Loucy (cell line): ENCODE measurements at regions not wholly inside any gene's neighbourhood (a gene's known extent, or its start where the extent isn't known, plus 50 kb on each side); places are given as distances from the start of the nearest gene placed in this dataset.

Experiments
- H2AFZ ChIP-seq: fragments of 200-600 bp; sonication (generic); 2 replicates; pipeline ENCODE4 v1.6.0; 2016; ENCODE audit warnings: antibody characterized with exemption, mild to moderate bottlenecking, low read length, moderate library complexity
- H3F3A ChIP-seq: fragments of 200-600 bp; 2 replicates; pipeline ENCODE4 v1.6.0; 2016; ENCODE audit warnings: antibody characterized with exemption, low read depth, mild to moderate bottlenecking
- H3K27me3 ChIP-seq: fragments of 200-600 bp; sonication (generic); 2 replicates; pipeline ENCODE4 v1.6.1; 2014; ENCODE audit warnings: low read length, mild to moderate bottlenecking; ENCODE audit not compliant: insufficient read depth, poor library complexity, severe bottlenecking
- H3K36me3 ChIP-seq: fragments of 200-600 bp; sonication (generic); 2 replicates; pipeline ENCODE4 v1.6.1; 2016; ENCODE audit warnings: low read length; ENCODE audit not compliant: insufficient read depth
- H3K4me1 ChIP-seq: fragments of 200-600 bp; sonication (generic); 2 replicates; pipeline ENCODE4 v1.5.1; 2014; ENCODE audit warnings: low read length, mild to moderate bottlenecking; ENCODE audit not compliant: insufficient read depth, poor library complexity, severe bottlenecking
- H3K4me2 ChIP-seq: fragments of 200-600 bp; sonication (generic); 2 replicates; pipeline ENCODE4 v1.6.0; 2014; ENCODE audit warnings: antibody characterized with exemption, low read length, low read depth, mild to moderate bottlenecking; ENCODE audit not compliant: poor library complexity, severe bottlenecking
- H3K4me3 ChIP-seq: fragments of 200-600 bp; sonication (generic); 2 replicates; pipeline ENCODE4 v1.5.1; 2014; ENCODE audit warnings: low read length, mild to moderate bottlenecking, mixed read lengths; ENCODE audit not compliant: poor library complexity, severe bottlenecking
- H3K79me2 ChIP-seq: fragments of 200-600 bp; sonication (generic); 2 replicates; pipeline ENCODE4 v1.6.1; 2014; ENCODE audit warnings: low read length; ENCODE audit not compliant: insufficient read depth
- H3K9ac ChIP-seq: fragments of 200-600 bp; sonication (generic); 2 replicates; pipeline ENCODE4 v1.6.0; 2014; ENCODE audit warnings: mild to moderate bottlenecking, low read depth, low read length, moderate library complexity; ENCODE audit not compliant: poor library complexity, severe bottlenecking
- H3K9me2 ChIP-seq: fragments of 200-600 bp; sonication (generic); replicated peaks from 2 replicates; pipeline ENCODE4 v1.6.1; 2016; ENCODE audit warnings: low read depth, low read length, mixed read lengths
- H3K9me3 ChIP-seq: fragments of 200-600 bp; sonication (generic); 2 replicates; pipeline ENCODE4 v1.6.1; 2014; ENCODE audit warnings: mild to moderate bottlenecking, antibody characterized with exemption, low read length, low read depth; ENCODE audit not compliant: insufficient read depth
- H4K20me1 ChIP-seq: fragments of 200-600 bp; sonication (generic); 2 replicates; pipeline ENCODE4 v1.6.0; 2014; ENCODE audit warnings: antibody characterized with exemption, low read length, mild to moderate bottlenecking; ENCODE audit not compliant: insufficient read depth, poor library complexity, severe bottlenecking
- EZH2phosphoT487 ChIP-seq: fragments of 200-600 bp; IDR thresholded peaks from 2 replicates; pipeline ENCODE4 v1.6.1; 2018; ENCODE audit warnings: antibody characterized with exemption, mild to moderate bottlenecking, moderate library complexity, borderline replicate concordance
- TF ChIP-seq, protein P1 (sequence below): fragments of 200-600 bp; sonication (generic); conservative IDR thresholded peaks from 2 replicates; pipeline ENCODE4 v1.5.1; 2014; ENCODE audit warnings: mild to moderate bottlenecking, antibody characterized with exemption, low read length

GRCh38 chr3:75126556-75126955 is 512.1 kb upstream of the CNTN3 start:
- H3K9me3 ChIP-seq, result no peaks in the 10 kb centered on the region

DNA sequence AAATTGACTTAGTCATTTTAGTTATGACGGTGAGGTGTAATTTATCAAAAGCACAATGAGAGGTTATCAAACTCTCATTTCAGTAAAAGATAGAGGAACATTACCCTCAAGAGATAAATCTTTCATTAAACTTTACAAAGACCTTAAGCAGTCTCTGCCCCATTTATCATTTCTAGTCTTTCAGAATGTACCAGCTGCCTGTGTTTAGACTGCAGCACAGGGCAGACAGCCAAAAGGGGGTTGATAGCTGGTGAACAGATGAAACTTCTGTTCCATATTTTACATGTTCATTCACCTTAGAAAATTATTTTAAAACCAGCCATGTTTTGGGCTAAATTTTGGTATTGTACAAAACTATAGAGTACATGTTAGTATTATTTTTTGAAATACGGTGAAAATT is 514.6 kb upstream of the CNTN3 start:
- H3K4me2 ChIP-seq, result no peak overlapping the region
- TF ChIP-seq, protein P1, sequence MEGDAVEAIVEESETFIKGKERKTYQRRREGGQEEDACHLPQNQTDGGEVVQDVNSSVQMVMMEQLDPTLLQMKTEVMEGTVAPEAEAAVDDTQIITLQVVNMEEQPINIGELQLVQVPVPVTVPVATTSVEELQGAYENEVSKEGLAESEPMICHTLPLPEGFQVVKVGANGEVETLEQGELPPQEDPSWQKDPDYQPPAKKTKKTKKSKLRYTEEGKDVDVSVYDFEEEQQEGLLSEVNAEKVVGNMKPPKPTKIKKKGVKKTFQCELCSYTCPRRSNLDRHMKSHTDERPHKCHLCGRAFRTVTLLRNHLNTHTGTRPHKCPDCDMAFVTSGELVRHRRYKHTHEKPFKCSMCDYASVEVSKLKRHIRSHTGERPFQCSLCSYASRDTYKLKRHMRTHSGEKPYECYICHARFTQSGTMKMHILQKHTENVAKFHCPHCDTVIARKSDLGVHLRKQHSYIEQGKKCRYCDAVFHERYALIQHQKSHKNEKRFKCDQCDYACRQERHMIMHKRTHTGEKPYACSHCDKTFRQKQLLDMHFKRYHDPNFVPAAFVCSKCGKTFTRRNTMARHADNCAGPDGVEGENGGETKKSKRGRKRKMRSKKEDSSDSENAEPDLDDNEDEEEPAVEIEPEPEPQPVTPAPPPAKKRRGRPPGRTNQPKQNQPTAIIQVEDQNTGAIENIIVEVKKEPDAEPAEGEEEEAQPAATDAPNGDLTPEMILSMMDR, result no peak
- no peak for TF ChIP-seq EZH2phosphoT487
- no peak overlapping the region for H3K9ac ChIP-seq

More at GRCh38 chr3:75126556-75126955, 512.1 kb upstream of the CNTN3 start:
- Histone ChIP-seq H3K9me2 (no peaks in the 10 kb centered on the region), H3F3A (no peaks in the 10 kb centered on the region), H4K20me1 (no peaks in the 10 kb centered on the region), H3K36me3 (no peaks in the 10 kb centered on the region), H3K79me2 (no peaks in the 10 kb centered on the region), H3K9ac (no peak overlapping the region), H3K27me3 (no peaks in the 10 kb centered on the region), H3K4me2 (no peak overlapping the region), H2AFZ (no peak overlapping the region), H3K4me3 (no peak overlapping the region), H3K4me1 (no peaks in the 10 kb centered on the region)
- TF ChIP-seq, protein P1, result no peak
- TF ChIP-seq EZH2phosphoT487, result no peak

GRCh38 chr3:75136100-75136897 is 521.8 kb upstream of the CNTN3 start:
- Histone ChIP-seq H3K27me3 (no peaks in the 10 kb centered on the region), H3K9me3 (no peaks in the 10 kb centered on the region; the same call in 1 of the 2 replicates), H3F3A (no peaks in the 10 kb centered on the region), H2AFZ (no peak overlapping the region), H3K79me2 (no peaks in the 10 kb centered on the region), H4K20me1 (no peaks in the 10 kb centered on the region), H3K4me3 (no peak overlapping the region), H3K4me1 (no peaks in the 10 kb centered on the region), H3K9ac (no peak overlapping the region), H3K36me3 (no peaks in the 10 kb centered on the region), H3K9me2 (no peaks in the 10 kb centered on the region), H3K4me2 (no peak overlapping the region)
- TF ChIP-seq EZH2phosphoT487, result no peak
- TF ChIP-seq, protein P1, result no peak

More for the DNA sequence above, 514.6 kb upstream of the CNTN3 start:
- H3K36me3 ChIP-seq, result no peaks in the 10 kb centered on the region
- no peak overlapping the region for H2AFZ ChIP-seq
- H3K4me1 ChIP-seq, result no peaks in the 10 kb centered on the region
- H3F3A ChIP-seq, result no peaks in the 10 kb centered on the region
- H3K4me3 ChIP-seq, result no peak overlapping the region
- no peaks in the 10 kb centered on the region for H3K9me3 ChIP-seq
- H3K79me2 ChIP-seq, result no peaks in the 10 kb centered on the region
- no peaks in the 10 kb centered on the region for H4K20me1 ChIP-seq
- no peaks in the 10 kb centered on the region for H3K27me3 ChIP-seq
- no peaks in the 10 kb centered on the region for H3K9me2 ChIP-seq
